MM.1S (cell line): ENCODE measurements at regions not wholly inside any gene's neighbourhood (a gene's known extent, or its start where the extent isn't known, plus 50 kb on each side); places are given as distances from the start of the nearest gene placed in this dataset.

Experiments
- EZH2 ChIP-seq: fragments of 300-600 bp; sonication (generic); optimal IDR thresholded peaks from 2 replicates; pipeline ENCODE3; 2017; ENCODE audit warnings: low read depth, mild to moderate bottlenecking, antibody characterized with exemption, low read length, mixed read lengths
- EZH2phosphoT487 ChIP-seq: fragments of 300-600 bp; sonication (generic); IDR thresholded peaks from 2 replicates; pipeline ENCODE4 v1.6.1; 2018; ENCODE audit warnings: antibody characterized with exemption, low read length
- TF ChIP-seq, protein P1 (sequence below): fragments of 300-600 bp; sonication (generic); IDR thresholded peaks from 2 replicates; pipeline ENCODE4 v1.5.1; 2016; ENCODE audit warnings: antibody characterized with exemption, low read length, mixed read lengths

DNA sequence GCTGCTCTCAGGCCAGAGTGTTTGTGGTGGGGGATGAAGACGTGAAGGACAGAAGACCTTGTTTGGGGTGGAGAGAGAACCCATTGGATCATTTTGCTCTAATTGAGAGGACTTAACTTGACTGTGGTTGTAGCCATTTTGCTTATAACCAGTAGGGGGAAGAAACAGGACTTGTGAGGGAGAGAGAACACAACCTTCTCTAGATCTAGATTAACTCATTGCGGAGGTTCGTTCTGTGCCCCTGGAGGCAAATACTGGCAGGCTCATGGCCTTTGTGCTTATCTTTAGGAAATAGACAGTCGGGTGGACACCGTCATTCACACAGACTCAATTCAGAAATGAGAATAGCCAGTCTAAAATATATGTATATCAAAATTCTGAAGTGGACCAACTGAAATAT is 147.0 kb upstream of the LHCGR start:
- TF ChIP-seq, protein P1, sequence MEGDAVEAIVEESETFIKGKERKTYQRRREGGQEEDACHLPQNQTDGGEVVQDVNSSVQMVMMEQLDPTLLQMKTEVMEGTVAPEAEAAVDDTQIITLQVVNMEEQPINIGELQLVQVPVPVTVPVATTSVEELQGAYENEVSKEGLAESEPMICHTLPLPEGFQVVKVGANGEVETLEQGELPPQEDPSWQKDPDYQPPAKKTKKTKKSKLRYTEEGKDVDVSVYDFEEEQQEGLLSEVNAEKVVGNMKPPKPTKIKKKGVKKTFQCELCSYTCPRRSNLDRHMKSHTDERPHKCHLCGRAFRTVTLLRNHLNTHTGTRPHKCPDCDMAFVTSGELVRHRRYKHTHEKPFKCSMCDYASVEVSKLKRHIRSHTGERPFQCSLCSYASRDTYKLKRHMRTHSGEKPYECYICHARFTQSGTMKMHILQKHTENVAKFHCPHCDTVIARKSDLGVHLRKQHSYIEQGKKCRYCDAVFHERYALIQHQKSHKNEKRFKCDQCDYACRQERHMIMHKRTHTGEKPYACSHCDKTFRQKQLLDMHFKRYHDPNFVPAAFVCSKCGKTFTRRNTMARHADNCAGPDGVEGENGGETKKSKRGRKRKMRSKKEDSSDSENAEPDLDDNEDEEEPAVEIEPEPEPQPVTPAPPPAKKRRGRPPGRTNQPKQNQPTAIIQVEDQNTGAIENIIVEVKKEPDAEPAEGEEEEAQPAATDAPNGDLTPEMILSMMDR = peak; percentile 5; the same call in 1 of the 2 replicates
- TF ChIP-seq EZH2 (no peak), EZH2phosphoT487 (no peak)
